Endothelial cell of umbilical vein (primary cell): ENCODE measurements at regions not wholly inside any gene's neighbourhood (a gene's known extent, or its start where the extent isn't known, plus 50 kb on each side); places are given as distances from the start of the nearest gene placed in this dataset.

Experiments
- EZH2 ChIP-seq: IDR thresholded peaks from 2 replicates; pipeline ENCODE4 v1.6.1; 2012; ENCODE audit warnings: borderline replicate concordance, low read depth, mild to moderate bottlenecking, moderate library complexity, low read length, inconsistent platforms; ENCODE audit not compliant: severe bottlenecking
- FOS ChIP-seq: IDR thresholded peaks from 2 replicates; pipeline ENCODE4 v1.6.1; 2011; ENCODE audit warnings: mild to moderate bottlenecking, low read length, moderate library complexity, borderline replicate concordance; ENCODE audit not compliant: insufficient read depth
- GATA2 ChIP-seq: IDR thresholded peaks from 2 replicates; pipeline ENCODE4 v1.7.0; 2011; ENCODE audit warnings: low read depth, mild to moderate bottlenecking, moderate library complexity, mixed read lengths, low read length; ENCODE audit not compliant: insufficient read length, insufficient read depth
- JUN ChIP-seq: IDR thresholded peaks from 2 replicates; pipeline ENCODE4 v1.6.1; 2011; ENCODE audit warnings: borderline replicate concordance, low read depth; ENCODE audit not compliant: insufficient read length, insufficient read depth
- MYC ChIP-seq: IDR thresholded peaks from one replicate; pipeline ENCODE4 v1.6.1; 2011; ENCODE audit warnings: mild to moderate bottlenecking, low read depth, low read length
- POLR2A ChIP-seq: IDR thresholded peaks from 2 replicates; pipeline ENCODE4 v1.6.1; 2012; ENCODE audit warnings: low read depth, mild to moderate bottlenecking, control low read depth, low read length
- POLR2AphosphoS5 ChIP-seq: IDR thresholded peaks from 2 replicates; pipeline ENCODE4 v1.6.1; 2012; ENCODE audit warnings: low read depth, mild to moderate bottlenecking, control low read depth, low read length, moderate library complexity; ENCODE audit not compliant: insufficient read depth
- TF ChIP-seq, protein P1 (sequence below), 2 donors: IDR thresholded peaks; 1 replicate in 1 of 2; 2 replicates in 1 of 2; pipeline ENCODE4 v1.5.1; 2011; ENCODE audit warnings: low read length in 2 of 2, mild to moderate bottlenecking in 2 of 2, moderate library complexity in 2 of 2, control low read depth in 1 of 2, inconsistent platforms in 1 of 2, low read depth in 1 of 2; ENCODE audit not compliant: insufficient read depth in 1 of 2; ENCODE audit errors: extremely low read depth in 1 of 2
- TF ChIP-seq, protein P2 (sequence below): IDR thresholded peaks from 2 replicates; pipeline ENCODE4 v1.6.1; 2011; ENCODE audit not compliant: insufficient read depth, insufficient read length

DNA sequence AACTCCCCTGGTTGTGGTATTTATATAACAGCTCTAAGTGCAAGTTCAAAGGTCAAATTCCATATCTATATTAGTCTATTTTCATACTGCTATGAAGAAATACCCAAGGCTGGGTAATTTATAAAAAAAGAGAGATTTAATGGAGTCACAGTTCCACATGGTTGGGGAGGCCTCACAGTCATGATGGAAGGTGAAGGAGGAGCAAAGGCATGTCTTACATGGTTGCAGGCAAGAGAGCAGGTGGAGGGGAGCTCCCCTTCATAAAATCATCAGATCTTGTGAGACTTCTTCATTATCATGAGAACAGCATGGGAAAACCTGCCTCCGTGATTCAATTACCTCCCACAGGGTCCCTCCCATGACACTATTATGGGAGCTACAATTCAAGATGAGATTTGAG is 179.6 kb upstream of the FBXO11 start:
- TF ChIP-seq, protein P1, sequence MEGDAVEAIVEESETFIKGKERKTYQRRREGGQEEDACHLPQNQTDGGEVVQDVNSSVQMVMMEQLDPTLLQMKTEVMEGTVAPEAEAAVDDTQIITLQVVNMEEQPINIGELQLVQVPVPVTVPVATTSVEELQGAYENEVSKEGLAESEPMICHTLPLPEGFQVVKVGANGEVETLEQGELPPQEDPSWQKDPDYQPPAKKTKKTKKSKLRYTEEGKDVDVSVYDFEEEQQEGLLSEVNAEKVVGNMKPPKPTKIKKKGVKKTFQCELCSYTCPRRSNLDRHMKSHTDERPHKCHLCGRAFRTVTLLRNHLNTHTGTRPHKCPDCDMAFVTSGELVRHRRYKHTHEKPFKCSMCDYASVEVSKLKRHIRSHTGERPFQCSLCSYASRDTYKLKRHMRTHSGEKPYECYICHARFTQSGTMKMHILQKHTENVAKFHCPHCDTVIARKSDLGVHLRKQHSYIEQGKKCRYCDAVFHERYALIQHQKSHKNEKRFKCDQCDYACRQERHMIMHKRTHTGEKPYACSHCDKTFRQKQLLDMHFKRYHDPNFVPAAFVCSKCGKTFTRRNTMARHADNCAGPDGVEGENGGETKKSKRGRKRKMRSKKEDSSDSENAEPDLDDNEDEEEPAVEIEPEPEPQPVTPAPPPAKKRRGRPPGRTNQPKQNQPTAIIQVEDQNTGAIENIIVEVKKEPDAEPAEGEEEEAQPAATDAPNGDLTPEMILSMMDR (IDR thresholded peaks at IDR 0.05; ENCODE audit: extremely low read depth in 1 of 2, insufficient read depth in 1 of 2, low read depth in 1 of 2, low read length in 2 of 2): no peak
- no peak for TF ChIP-seq POLR2A
- TF ChIP-seq FOS: no peak
- TF ChIP-seq JUN: no peak
- no peak for TF ChIP-seq EZH2
- TF ChIP-seq, protein P2, sequence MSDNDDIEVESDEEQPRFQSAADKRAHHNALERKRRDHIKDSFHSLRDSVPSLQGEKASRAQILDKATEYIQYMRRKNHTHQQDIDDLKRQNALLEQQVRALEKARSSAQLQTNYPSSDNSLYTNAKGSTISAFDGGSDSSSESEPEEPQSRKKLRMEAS: no peak
- TF ChIP-seq POLR2AphosphoS5: no peak
- TF ChIP-seq MYC: no peak
- TF ChIP-seq GATA2: no peak
